ENCODE measurements at regions not wholly inside any gene's neighbourhood (a gene's known extent, or its start where the extent isn't known, plus 50 kb on each side); places are given as distances from the start of the nearest gene placed in this dataset.

DNA sequence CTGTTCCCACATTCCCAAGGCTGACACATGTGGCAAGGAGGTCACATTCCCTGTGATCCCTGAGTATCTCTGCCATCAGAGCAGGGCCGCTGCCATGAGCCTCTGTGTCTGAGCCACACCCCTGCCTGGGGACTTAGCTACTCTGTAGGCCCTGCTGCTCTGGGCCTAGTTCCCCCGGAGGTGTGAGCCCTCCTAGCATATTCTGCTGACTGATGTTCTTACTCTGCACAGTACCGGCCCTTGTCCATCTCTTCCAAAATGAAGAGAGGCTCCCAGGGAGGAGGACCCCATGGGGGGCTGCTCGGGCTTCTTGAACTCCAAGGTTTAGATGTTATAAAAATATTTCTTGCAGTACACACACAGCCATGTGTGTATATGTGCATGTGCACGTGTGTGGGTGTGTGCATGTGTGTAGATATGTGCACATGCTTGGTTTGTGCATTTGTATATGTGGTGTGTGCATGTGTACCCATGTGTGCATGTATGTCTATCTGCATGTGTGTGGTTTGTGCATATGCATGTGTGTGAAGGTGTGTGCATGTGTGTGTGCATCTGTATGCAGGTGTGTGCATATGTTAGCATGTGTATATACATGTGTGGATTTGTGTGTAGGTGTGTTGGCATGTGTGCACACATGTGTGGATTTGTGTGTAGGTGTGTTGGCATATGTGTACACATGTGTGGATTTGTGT is 101.2 kb downstream of the ERMARD start:
- H3K27ac ChIP-seq (ENCODE audit: insufficient read depth, low read length, poor library complexity, severe bottlenecking): no peak overlapping the region
- H3K27me3 Mint-ChIP-seq: no peaks in the 10 kb centered on the region
- H3K4me3 Mint-ChIP-seq: no peak overlapping the region
- H3K36me3 Mint-ChIP-seq: no peaks in the 10 kb centered on the region
- peaks cover 0 to 5% (median 1%) of the 10 kb centered on the region in 7 donors for H3K9me3 Mint-ChIP-seq
- no peaks in the 10 kb centered on the region for H3K27me3 ChIP-seq (ENCODE audit: control insufficient read depth, insufficient read depth, low read length)
- H3K9me3 ChIP-seq (ENCODE audit: control insufficient read depth in 2 of 2, low read length in 2 of 2): peaks cover 1 to 3% of the 10 kb centered on the region in 2 experiments
- DNase-seq (no peak), ATAC-seq (ENCODE audit: low read depth in 2 of 2) (no peak)
- no peaks in the 10 kb centered on the region for H3K4me1 Mint-ChIP-seq
- H3K4me3 ChIP-seq (ENCODE audit: low read depth, low read length): no peak overlapping the region
- H3K36me3 ChIP-seq (ENCODE audit: control insufficient read depth, insufficient read depth, low read length): no peaks in the 10 kb centered on the region
- H3K27ac Mint-ChIP-seq: no peak overlapping the region
- no peaks in the 10 kb centered on the region for H3K4me1 ChIP-seq (ENCODE audit: control insufficient read depth, insufficient read depth, low read length, poor library complexity, severe bottlenecking)

- Mint-ChIP-seq H3K4me1 (no peaks in the 10 kb centered on the region), H3K36me3 (no peaks in the 10 kb centered on the region), H3K27ac (no peak overlapping the region), H3K4me3 (no peak overlapping the region), H3K9me3 (peaks cover 0 to 2% (median 0%) of the 10 kb centered on the region in 7 donors), H3K27me3 (no peaks in the 10 kb centered on the region)
- H3K27me3 ChIP-seq (ENCODE audit: control insufficient read depth, insufficient read depth, low read length): no peaks in the 10 kb centered on the region
- H3K4me1 ChIP-seq (ENCODE audit: control insufficient read depth, insufficient read depth, low read length, poor library complexity, severe bottlenecking): no peaks in the 10 kb centered on the region
- H3K4me3 ChIP-seq (ENCODE audit: low read depth, low read length): no peak overlapping the region
- ATAC-seq (ENCODE audit: low read depth in 2 of 2) (no peak), DNase-seq (no peak)
- no peaks in the 10 kb centered on the region for H3K36me3 ChIP-seq (ENCODE audit: control insufficient read depth, insufficient read depth, low read length)
- peaks cover 0 to 1% of the 10 kb centered on the region in 2 experiments for H3K9me3 ChIP-seq (ENCODE audit: control insufficient read depth in 2 of 2, low read length in 2 of 2)
- no peak overlapping the region for H3K27ac ChIP-seq (ENCODE audit: insufficient read depth, low read length, poor library complexity, severe bottlenecking)
These were observed 100.5 kb downstream of the ERMARD start for GRCh38 chr6:169851641-169852503.

GRCh38 chr6:169850746-169851145 is 99.3 kb downstream of the ERMARD start:
- Mint-ChIP-seq H3K27ac (no peak overlapping the region), H3K36me3 (no peaks in the 10 kb centered on the region), H3K27me3 (no peaks in the 10 kb centered on the region), H3K4me3 (no peak overlapping the region), H3K4me1 (no peaks in the 10 kb centered on the region), H3K9me3 (peaks cover 0 to 2% (median 0%) of the 10 kb centered on the region in 7 donors)
- Histone ChIP-seq H3K4me1 (ENCODE audit: control insufficient read depth, insufficient read depth, low read length, poor library complexity, severe bottlenecking) (no peaks in the 10 kb centered on the region), H3K27ac (ENCODE audit: insufficient read depth, low read length, poor library complexity, severe bottlenecking) (no peak overlapping the region), H3K27me3 (ENCODE audit: control insufficient read depth, insufficient read depth, low read length) (no peaks in the 10 kb centered on the region), H3K9me3 (ENCODE audit: control insufficient read depth in 2 of 2, low read length in 2 of 2) (peaks cover 0 to 1% of the 10 kb centered on the region in 2 experiments), H3K36me3 (ENCODE audit: control insufficient read depth, insufficient read depth, low read length) (no peaks in the 10 kb centered on the region), H3K4me3 (ENCODE audit: low read depth, low read length) (no peak overlapping the region)
- ATAC-seq (ENCODE audit: low read depth in 2 of 2) (no peak), DNase-seq (no peak)

DNA sequence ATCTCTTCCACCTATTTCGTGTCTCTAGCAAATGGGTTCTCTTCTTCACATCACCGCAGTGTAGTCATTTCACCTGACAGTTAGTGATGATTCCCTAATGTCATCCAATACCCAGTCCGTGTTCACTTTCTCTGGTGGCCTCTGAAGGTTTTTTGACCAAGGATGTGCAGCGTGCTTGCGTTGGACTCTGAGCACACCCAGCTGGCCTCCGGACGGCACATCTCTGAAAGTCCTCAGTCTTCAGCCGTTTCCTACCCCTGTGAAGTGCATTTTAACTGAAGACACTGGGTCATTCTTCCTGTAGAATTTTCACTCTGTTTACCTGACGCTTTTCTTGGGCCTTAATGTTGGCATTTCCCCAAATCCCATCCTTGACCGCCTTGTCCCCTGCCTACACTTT is 98.7 kb downstream of the ERMARD start:
- Mint-ChIP-seq H3K36me3 (no peaks in the 10 kb centered on the region), H3K27ac (no peak overlapping the region), H3K9me3 (peaks cover 0 to 2% (median 0%) of the 10 kb centered on the region in 7 donors), H3K4me3 (no peak overlapping the region), H3K4me1 (no peaks in the 10 kb centered on the region), H3K27me3 (peaks cover 2% of the 10 kb centered on the region)
- no peak overlapping the region for H3K27ac ChIP-seq (ENCODE audit: insufficient read depth, low read length, poor library complexity, severe bottlenecking)
- ATAC-seq (ENCODE audit: low read depth in 2 of 2): no peak
- H3K36me3 ChIP-seq (ENCODE audit: control insufficient read depth, insufficient read depth, low read length): no peaks in the 10 kb centered on the region
- no peaks in the 10 kb centered on the region for H3K27me3 ChIP-seq (ENCODE audit: control insufficient read depth, insufficient read depth, low read length)
- no peak overlapping the region for H3K4me3 ChIP-seq (ENCODE audit: low read depth, low read length)
- DNase-seq: no peak
- no peaks in the 10 kb centered on the region for H3K4me1 ChIP-seq (ENCODE audit: control insufficient read depth, insufficient read depth, low read length, poor library complexity, severe bottlenecking)
- H3K9me3 ChIP-seq (ENCODE audit: control insufficient read depth in 2 of 2, low read length in 2 of 2): peaks cover 0 to 1% of the 10 kb centered on the region in 2 experiments

GRCh38 chr6:169849396-169849795 is 98.0 kb downstream of the ERMARD start:
- peaks cover 0 to 2% (median 0%) of the 10 kb centered on the region in 7 donors for H3K9me3 Mint-ChIP-seq
- Histone ChIP-seq H3K36me3 (ENCODE audit: control insufficient read depth, insufficient read depth, low read length) (no peaks in the 10 kb centered on the region), H3K27me3 (ENCODE audit: control insufficient read depth, insufficient read depth, low read length) (no peaks in the 10 kb centered on the region), H3K4me3 (ENCODE audit: low read depth, low read length) (no peak overlapping the region), H3K4me1 (ENCODE audit: control insufficient read depth, insufficient read depth, low read length, poor library complexity, severe bottlenecking) (no peaks in the 10 kb centered on the region), H3K27ac (ENCODE audit: insufficient read depth, low read length, poor library complexity, severe bottlenecking) (no peak overlapping the region), H3K9me3 (ENCODE audit: control insufficient read depth in 2 of 2, low read length in 2 of 2) (no peaks in the 10 kb centered on the region)
- no peak overlapping the region for H3K4me3 Mint-ChIP-seq
- H3K4me1 Mint-ChIP-seq: no peaks in the 10 kb centered on the region
- no peak for ATAC-seq (ENCODE audit: low read depth in 2 of 2)
- H3K27ac Mint-ChIP-seq: no peak overlapping the region
- no peaks in the 10 kb centered on the region for H3K36me3 Mint-ChIP-seq
- DNase-seq: no peak
- peaks cover 5% of the 10 kb centered on the region for H3K27me3 Mint-ChIP-seq

- peaks cover 0 to 2% (median 0%) of the 10 kb centered on the region in 7 donors for H3K9me3 Mint-ChIP-seq
- H3K27ac Mint-ChIP-seq: no peak overlapping the region
- DNase-seq: no peak
- Histone ChIP-seq H3K27ac (ENCODE audit: insufficient read depth, low read length, poor library complexity, severe bottlenecking) (no peak overlapping the region), H3K27me3 (ENCODE audit: control insufficient read depth, insufficient read depth, low read length) (no peaks in the 10 kb centered on the region), H3K9me3 (ENCODE audit: control insufficient read depth in 2 of 2, low read length in 2 of 2) (no peaks in the 10 kb centered on the region), H3K36me3 (ENCODE audit: control insufficient read depth, insufficient read depth, low read length) (no peaks in the 10 kb centered on the region), H3K4me1 (ENCODE audit: control insufficient read depth, insufficient read depth, low read length, poor library complexity, severe bottlenecking) (no peaks in the 10 kb centered on the region), H3K4me3 (ENCODE audit: low read depth, low read length) (no peak overlapping the region)
- no peaks in the 10 kb centered on the region for H3K36me3 Mint-ChIP-seq
- H3K4me1 Mint-ChIP-seq: no peaks in the 10 kb centered on the region
- no peak for ATAC-seq (ENCODE audit: low read depth in 2 of 2)
- H3K27me3 Mint-ChIP-seq: peaks cover 5% of the 10 kb centered on the region
- no peak overlapping the region for H3K4me3 Mint-ChIP-seq
These were observed 97.5 kb downstream of the ERMARD start for GRCh38 chr6:169848946-169849345.

GRCh38 chr6:169847901-169848311 is 96.5 kb downstream of the ERMARD start:
- Mint-ChIP-seq H3K4me3 (no peak overlapping the region), H3K4me1 (no peaks in the 10 kb centered on the region), H3K36me3 (no peaks in the 10 kb centered on the region), H3K9me3 (peaks cover 0 to under 1% (median 0%) of the 10 kb centered on the region in 7 donors), H3K27ac (no peak overlapping the region), H3K27me3 (peaks cover 5% of the 10 kb centered on the region)
- Histone ChIP-seq H3K27me3 (ENCODE audit: control insufficient read depth, insufficient read depth, low read length) (no peaks in the 10 kb centered on the region), H3K4me3 (ENCODE audit: low read depth, low read length) (no peak overlapping the region), H3K36me3 (ENCODE audit: control insufficient read depth, insufficient read depth, low read length) (no peaks in the 10 kb centered on the region), H3K4me1 (ENCODE audit: control insufficient read depth, insufficient read depth, low read length, poor library complexity, severe bottlenecking) (no peaks in the 10 kb centered on the region), H3K9me3 (ENCODE audit: control insufficient read depth in 2 of 2, low read length in 2 of 2) (no peaks in the 10 kb centered on the region), H3K27ac (ENCODE audit: insufficient read depth, low read length, poor library complexity, severe bottlenecking) (no peak overlapping the region)
- no peak for DNase-seq
- ATAC-seq (ENCODE audit: low read depth in 2 of 2): no peak
